Activated naive CD4-positive, alpha-beta T cell treated with anti-CD3 and anti-CD28 coated beads, Interleukin-2, amount 50 U/mL, for 16 hours (primary cell): ENCODE measurements at regions not wholly inside any gene's neighbourhood (a gene's known extent, or its start where the extent isn't known, plus 50 kb on each side); places are given as distances from the start of the nearest gene placed in this dataset.
"Not testable (repeated sequence)": the region's sequence is repeated elsewhere in the genome, so short reads cannot be mapped to it uniquely, and the experiment has no call there.

Experiments
- DNase-seq: peaks from one replicate; pipeline ENCODE4 v3.0.0-alpha.2; 2020

DNA sequence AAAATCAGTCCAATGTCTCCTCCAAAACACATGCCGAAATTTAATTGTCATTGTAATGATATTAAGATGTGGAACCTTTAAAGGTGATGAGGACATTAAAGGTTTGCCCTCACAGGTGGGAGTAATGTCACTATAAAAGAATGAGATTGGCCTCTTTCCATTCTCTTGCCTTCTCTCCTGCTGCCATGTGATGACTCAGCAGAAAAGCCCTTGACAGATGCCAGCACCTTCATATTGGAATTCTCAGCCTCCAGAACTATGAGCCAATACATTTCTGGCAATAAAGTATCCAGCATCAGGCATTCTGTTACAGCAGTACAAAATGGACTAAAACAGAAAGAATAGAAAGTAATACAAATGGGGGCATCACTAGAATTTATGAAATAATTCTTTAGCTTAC, 609.7 kb downstream of the SLC16A7 start:
- no peak for DNase-seq

DNA sequence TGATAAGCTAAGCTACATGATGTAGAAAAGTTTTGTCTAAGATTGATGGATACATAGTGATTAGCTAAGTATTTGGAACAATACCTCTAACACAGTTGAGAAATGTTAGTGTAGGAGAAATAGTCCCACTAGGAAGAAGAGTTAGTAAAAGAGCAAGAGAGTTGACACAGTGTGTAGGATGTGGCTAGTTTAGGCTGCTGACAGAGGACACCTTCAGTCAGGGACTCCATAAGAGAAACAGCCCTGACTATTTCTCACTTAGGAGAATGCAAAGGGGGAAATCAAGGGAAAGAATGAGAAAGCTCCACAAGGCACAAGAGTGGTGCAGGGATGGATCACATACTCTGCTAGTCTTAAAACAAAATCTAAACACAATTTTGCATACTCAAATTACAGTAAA, 613.7 kb downstream of the SLC16A7 start:
- DNase-seq = no peak

DNA sequence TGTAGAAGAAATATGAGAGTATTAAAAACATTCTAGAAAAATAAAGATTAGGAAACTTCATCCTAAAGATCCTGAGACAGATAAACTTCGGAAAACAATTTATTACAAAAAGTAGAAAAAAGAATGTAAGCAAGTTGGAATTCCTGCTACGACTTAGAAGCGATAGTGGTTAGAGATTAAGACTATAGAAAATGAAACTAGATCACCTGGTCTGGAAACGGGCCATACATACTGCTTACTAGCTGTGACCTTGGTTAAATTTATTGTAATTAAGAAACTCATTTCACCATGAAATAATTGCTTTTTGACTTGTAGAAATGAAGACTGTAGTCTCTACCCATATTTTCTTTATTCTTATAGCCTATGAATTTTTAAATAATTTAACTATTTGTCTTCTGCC, 614.1 kb downstream of the SLC16A7 start:
- DNase-seq = no peak

DNA sequence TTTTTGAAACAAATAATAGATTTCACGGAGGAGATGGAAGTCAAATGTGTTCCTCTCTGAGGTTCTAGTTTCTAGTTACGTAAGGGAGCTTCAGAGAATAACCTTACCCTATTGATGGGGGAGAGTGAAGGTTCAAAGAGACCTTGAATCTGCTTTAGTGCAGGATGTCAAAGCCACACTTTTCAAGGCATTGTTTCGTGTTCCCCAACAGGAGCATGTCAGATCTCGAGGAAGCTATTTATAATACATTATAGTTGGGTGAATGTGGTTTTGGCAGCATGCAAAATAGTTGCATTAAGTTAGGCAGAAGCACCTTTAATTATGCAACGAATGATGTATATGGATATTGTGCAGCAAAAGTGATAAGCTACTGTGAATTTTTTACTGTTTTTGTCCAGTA, 614.9 kb downstream of the SLC16A7 start:
- no peak for DNase-seq

DNA sequence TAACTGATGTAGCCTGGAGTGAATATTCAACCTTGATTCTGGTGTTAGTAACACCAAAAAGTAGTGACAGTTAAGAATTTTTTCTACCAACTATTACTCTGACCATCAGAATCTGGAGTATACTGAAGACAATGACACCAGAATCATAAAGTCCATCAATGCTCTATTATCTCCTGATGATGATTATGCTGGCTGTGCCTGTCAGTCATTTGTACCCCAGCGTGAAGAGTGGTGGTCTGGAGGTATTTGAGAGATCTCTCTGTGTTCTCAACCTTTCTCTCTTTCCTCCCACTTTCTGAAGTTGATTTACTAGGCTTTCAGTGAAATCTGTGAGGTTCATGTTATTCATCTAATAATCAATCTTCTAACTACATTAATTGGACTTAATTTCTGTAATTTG, 615.4 kb downstream of the SLC16A7 start:
- DNase-seq = no peak

DNA sequence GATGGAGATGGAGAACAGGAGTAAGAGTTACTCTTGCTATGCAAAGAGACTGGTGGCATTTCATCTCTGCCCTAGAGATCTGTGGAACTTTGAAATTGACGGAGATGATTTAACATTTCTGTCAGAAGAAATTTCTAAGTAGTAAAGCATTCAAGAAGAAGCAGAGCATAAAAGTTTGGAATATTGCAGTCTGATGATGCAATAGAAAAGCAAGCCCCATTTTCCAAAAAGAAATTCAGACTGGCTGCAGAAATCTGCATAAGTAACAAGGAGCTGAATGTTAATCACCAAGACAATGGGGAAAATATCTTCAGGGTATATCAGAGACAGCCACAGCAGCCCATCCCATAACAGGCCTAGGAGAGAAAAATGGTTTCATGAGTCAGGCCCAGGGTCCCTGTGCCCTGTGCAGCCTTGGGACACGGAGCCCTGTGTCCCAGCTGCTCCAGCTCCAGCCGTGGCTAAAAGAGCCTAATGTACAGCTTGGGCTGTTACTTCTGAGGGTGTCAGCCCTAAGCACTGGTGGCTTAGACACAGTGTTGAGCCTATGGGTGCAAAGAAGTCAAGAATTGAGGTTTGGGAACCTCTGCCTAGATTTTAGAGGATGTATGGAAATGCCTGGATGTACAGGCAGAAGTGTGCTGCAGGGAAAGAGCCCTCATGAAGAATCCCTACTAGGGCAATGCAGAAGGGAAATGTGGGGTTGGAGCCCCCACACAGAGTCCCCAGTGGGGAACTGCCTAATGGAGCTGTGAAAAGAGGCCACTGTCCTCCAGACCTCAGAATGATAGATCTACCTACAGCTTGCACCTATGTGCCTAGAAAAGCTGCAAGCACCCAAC, 616.6 kb downstream of the SLC16A7 start:
- DNase-seq = no peak

DNA sequence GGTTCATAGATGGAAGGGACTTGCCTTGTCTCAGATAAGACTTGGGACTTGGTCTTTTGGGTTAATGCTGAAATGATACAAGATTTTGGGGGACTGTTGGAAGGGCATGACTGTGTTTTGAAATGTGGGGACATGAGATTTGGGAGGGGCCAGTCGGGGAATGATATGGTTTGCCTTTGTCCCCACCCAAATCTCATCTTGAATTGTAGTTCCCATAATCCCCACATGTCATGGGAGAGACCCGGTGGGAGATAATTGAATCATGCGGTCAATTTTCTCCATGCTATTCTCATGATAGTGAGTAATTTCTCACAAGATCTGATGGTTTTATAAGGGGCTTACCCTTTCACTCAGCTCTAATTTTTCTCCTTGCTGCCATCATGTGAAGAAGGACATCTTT, 617.4 kb downstream of the SLC16A7 start:
- not testable (repeated sequence) for DNase-seq

DNA sequence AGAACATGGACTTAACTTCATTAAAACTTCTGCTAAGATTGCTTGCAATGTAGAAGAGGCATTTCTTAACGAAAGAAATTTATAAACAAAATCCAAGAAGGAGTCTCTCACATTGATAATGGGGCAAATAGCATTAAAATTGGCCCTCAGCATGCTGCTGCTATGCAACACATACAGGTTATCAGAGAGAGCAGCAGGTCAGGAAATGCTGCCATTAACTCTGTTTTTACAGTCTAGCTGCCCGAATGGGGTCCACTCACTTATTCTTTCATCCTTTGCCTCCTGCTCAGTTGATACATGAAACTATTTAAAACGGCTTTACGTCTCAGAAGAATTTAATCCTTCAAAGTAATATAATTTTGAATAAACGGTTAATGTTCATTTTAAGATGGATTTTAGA, 620.4 kb downstream of the SLC16A7 start:
- DNase-seq = no peak

DNA sequence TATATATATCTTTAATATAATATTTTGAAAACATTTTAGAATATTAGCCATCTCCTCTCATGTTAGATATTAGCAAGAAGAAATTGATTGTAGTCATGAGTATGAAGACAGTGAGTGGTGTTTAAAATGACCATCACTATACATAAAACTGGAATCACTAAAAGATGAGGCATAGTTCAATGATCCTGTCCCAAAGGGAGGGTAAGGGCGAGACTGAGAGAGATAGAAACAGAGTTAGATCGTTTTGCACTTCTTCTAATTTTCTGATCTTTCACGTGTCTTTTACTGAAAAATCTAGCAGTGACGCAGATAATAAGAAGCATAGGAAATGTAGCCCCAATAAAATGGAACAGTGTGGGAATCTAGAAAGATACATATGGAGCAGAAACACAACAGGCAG, 627.4 kb downstream of the SLC16A7 start:
- no peak for DNase-seq

DNA sequence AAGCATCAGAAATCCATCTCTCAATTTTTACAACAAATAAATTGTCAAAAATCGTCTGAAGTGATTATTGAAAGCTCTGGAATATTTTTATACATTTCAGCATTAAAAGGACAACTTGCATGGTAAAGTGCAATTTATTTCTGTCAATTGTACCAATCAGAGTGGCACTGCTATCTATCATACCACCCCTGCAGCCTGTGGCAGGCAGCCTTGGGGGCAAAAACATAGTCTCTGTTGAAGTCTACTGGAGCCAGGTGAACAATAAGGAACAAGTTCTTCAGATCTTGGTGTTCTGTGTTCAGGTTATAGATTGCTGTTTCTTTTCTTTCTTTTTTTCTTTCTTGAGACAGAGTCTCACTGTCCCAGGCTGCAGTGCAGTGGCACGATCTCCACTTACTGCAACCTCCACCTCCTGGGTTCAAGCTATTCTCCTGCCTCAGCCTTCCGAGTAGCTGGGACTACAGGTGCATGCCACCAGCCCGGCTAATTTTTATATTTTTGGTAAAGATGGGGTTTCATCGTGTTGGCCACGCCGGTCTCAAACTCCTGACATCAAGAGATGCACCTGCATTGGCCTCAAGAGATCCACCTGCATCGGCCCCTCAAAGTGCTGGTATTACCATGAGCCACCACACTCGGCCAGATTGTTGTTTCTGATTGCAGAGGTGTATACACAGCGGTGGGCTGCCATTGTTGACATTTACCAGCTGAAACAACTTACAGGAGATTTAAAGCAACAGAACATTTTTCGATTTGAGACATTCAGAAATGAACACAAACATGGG, 629.6 kb downstream of the SLC16A7 start:
- DNase-seq = no peak

DNA sequence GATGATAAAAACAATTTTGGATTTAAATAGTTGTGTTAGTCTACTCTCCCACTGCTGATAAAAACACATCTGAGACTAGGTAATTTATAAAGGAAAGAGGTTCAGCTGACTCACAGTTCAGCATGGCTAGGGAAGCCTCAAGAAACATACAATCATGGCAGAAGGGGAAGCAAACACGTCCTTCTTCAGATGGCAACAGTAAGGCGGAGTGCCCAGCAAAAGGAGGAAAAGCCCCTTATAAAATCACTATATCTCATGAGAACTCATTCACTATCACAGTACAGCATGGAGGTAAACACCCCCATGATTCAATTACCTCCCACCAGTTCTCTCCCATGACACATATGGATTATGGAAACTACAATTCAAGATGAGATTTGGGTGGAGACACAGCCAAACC, 632.1 kb downstream of the SLC16A7 start:
- no peak for DNase-seq

DNA sequence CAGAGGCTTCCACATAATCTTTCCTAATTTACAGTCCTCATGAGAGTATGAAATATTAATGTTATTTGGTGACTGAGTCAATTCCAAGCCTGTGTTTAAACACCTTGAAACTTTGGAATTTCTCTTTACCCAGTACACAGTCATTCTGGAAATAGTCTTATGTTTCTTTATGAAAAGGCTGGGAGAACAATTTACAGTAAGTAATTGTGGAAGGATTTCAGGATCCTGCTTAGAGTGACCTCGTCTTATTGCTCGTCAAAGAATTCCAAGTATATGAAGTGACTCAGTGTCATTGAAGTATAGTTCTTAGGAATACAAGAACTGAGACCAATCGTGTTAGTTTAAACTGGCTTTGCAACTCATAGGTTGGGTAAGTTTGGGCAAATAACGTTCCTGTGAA, 634.2 kb downstream of the SLC16A7 start:
- no peak for DNase-seq

DNA sequence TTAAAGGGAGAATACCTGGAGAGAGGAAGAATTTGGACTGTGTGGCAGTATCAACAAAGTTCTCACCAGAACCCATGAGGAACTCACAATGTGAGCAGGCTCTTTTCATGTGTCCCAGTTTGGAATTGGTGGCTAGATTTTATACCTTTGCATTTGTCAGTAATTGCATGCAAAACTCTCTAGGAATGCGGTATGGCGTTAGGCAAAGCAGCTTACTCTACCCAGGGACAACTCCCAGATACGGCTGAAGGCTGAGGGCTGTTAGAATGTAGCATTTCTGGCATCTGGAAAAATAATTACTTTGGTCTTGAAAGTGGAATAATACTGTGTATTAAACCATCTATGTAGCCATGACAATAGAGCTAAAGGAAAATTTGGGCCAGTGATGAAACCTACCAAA, 635.5 kb downstream of the SLC16A7 start:
- no peak for DNase-seq

DNA sequence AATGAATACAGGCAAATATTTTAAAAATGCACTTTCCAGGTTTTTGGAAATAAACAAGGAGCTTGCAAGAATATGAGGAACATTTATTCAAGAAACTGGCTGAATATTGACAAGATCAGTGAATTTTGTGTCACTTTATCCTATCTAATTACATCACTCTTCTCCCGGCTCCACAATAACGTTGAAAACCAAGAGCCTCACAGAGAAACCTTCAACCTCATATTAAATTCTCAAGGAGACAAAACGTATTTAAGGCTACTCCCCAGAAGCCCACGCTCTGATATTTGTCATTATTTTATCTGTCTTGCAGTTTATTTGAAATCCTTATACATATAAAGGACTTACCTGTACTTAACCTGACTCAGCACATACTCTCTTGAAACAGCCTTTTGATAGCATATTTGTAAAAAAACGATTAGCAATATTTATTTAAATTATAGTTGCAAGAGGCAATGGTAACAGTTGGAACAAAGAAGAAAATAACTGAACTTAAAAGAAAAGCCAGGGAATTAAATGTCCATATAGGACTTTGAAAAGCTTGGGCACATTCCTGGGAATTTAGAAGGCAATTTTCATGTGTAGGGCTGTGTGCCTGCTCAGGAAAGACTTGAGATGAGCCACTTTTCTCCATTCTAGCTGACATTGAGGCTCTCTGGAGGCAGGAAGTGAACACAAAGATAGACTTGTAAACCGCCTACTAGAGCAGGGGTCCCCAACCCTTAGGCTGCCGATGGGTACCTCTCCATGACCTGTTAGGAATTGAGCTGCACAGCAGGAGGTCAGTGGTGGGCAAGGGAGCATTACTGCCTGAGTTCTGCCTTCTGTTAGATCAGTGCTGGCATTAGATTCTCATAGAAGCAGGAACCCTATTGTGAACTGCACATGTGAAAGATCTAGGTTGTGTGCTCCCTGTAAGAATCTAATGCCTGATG, 636.4 kb downstream of the SLC16A7 start:
- DNase-seq = no peak

DNA sequence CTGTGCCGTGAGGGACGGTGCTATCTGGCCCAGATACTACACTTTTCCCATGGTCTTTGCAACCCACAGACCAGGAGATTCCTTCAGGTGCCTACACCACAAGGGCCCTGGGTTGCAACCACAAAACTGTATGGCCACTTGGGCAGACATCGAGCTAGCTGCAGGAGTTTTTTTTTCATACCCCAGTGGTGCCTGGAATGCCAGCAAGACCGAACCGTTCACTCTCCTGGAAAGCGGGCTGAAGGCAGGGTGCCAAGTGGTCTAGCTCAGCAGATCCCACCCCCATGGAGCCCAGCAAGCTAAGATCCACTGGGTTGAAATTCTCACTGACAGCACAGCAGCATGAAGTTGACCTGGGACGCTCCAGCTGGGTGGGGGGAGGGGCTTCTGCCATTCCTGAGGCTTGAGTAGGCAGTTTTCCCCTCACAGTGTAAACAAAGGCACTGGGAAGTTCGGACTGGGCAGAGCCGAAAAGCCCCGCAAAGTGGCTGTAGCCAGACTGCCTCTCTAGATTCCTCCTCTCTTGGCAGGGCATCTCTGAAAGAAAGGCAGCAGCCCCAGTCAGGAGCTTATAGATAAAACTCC, 638.9 kb downstream of the SLC16A7 start:
- not testable (repeated sequence) for DNase-seq

DNA sequence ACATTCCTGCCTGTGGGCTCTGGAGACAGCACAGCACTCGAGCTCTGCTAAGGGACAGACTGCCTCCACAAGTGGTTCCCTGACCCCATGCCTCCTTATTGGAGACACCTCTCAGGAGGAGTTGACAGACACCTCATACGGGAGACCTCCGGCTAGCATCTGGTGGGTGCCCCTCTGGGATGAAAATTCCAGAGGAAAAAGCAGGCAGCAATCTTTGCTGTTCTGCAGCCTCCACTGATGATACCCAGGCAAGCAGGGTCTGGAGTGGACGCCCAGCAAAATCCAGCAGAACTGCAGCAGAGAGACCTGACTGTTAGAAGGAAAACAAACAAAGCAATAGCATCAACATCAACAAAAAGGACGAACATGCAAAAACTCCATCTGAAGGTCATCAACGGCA, 639.4 kb downstream of the SLC16A7 start:
- DNase-seq = no peak

DNA sequence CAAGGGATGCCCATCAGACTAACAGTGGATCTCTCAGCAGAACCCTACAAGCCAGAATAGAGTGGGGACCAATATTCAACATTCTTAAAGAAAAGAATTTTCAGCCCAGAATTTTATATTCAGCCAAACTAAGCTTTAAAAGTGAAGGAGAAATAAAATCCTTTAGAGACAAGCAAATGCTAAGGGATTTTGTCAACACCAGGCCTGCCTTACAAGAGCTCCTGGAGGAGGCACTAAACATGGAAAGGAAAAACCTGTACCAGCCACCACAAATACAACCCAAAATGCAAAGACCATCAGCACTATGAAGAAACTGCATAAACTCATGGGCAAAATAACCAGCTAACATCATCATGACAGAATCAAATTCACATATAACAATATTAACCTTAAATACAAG, 640.6 kb downstream of the SLC16A7 start:
- DNase-seq = not testable (repeated sequence)

DNA sequence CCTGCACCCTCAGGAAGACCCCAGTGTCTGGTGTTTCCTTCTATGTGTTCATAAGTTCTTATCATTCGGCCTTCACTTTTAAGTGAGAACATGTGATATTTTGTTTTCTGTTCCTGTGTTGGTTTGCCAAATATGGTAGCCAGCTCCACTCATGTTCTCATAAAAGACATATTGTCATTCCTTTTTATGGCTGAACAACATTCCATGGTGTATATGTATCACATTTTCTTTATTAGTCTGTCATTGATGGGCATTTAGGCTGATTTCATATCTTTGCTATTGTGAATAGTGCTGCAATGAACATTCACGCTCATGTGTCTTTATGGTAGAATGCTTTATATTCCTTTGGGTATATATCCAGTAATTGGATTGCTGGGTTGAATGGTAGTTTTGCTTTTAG, 645.1 kb downstream of the SLC16A7 start:
- DNase-seq = no peak

DNA sequence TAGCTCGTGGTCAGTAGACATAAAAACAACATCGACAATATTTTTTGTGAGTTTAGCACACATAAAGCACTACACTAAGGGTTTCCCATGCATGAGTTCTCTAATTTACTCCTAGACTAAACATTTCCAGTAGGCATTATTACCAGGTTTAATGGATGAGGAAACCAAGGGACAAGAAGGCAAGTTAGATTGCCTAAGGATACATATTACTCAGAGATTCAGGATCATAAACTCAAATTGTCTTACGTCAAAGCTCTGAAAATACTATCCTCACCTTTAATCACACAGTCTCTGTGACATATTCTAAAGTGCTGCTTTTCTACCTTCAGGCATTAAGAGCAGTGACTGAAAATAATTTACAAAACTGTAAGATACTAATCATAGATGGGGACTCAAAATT, 655.3 kb downstream of the SLC16A7 start:
- no peak for DNase-seq

DNA sequence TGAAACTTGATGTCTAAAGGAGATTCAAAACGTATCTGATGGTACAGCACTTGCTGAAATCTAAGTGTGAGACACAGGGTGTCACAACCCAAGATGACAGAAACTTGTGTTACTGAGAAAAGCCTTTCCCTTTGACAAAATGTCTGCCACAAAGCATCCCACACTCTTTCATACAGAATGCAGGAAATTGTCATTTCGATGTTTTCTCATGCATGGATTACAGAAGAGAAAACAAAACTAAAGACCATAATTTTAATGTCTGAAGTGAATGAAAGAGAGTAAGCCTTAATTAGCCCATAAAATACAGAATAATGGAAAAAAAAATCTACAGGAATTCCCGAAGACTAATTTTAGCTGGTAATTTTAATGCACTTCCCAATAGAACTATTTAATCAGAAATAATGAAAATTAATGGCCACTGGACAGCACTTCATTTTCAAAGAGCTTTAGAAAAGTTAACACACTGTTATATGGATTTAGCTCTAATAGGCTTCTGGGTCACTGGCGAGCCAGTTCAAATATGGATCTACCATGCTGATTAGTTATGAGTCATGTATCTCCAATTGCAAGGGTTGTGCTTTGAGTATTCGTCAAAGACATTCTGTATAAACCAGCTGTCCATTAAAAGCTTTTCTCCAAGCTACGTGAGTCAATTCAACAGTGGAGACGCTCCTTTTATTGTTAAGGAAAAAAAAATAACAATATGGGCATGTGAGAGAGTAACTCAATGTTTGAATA, 656.7 kb downstream of the SLC16A7 start:
- DNase-seq = no peak

DNA sequence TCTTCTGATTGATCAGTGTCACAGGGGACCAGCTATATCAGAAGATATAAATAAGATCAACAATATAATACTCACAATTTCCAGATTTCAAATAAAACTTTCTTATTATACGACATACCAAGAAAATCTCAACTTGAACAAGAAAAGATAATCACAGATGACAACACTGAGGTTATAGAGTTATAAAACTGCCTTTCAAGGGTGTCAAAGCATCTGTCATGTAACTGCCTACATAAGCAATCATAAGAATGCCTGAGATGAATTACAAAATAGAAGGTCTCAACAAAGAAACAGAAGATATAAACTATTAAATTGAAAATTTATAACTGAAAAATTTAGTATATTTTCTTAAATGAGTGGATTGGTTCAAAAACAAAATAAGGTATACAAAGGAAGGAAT, 659.2 kb downstream of the SLC16A7 start:
- no peak for DNase-seq

DNA sequence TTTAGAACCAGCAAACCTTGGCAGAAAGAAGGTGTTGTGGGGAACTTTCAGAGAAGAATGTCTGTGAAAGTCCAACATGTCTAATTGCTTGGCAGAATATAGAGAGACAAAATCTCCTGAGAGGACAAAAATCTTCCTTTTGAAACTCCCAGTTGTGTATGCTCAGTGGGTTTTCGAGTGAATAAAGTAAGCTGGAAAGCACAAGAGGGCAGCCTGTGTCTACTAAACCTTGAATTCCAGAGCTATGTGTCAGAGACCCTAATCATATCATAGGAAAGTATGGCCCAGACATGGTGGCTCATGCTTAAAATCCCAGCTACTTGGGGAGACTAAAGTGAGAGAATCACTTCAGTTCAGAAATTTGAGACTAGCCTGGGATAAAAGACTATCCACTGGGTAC, 661.2 kb downstream of the SLC16A7 start:
- DNase-seq = no peak
